HG03460 (cell line): ENCODE measurements at regions not wholly inside any gene's neighbourhood (a gene's known extent, or its start where the extent isn't known, plus 50 kb on each side); places are given as distances from the start of the nearest gene placed in this dataset.

ENCODE experiments used
- ATAC-seq: cut with Tn5 transposase; IDR thresholded peaks from one replicate; pipeline ENCODE4 v1.9.1; 2021; ENCODE audit not compliant: unreplicated experiment

DNA sequence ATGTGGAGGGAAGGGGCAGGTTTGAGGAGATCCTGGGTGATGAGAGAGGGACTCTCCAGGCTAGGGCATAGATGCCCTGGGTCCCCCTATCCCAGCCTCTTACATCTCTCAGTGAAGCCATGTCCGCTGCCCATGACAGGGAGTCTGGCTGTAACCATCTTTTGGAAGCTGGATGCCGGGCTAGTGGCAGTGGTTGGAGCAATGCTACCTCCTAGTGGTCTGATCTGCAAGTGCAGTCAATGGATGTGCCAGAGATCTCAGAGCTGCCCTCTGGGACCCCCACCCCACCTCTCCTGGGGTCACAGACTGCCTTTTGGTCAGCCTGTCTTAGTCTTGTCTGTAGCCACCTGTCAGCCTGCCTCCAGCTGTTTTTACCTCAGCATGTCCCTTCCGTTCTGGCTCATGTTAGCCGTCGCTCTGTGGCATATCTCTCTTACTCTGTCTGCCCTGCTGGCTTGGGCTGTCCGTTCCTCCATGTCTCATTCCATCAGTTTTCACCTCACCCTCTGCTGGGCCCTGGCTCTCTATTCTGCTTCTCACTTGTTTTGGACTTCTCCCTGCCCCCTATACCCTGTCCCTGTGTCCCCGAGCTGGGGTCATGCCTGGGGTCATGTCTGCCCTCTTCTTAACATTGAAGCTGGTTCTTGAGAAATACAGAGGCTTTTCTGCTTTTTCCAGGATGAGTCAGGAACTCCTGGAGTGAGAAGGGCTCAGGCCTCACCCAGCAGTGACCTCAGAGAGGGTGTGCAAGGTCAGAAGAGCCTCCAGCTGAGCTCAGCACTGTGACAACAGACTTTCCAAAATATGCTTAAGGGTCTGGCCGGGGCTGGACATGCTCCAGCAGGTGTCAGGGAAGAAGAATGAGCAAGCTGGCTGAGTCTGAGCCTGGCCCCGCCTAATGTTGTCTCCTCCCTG lies 52.0 kb upstream of the THY1 start:
- ATAC-seq = no peak

DNA sequence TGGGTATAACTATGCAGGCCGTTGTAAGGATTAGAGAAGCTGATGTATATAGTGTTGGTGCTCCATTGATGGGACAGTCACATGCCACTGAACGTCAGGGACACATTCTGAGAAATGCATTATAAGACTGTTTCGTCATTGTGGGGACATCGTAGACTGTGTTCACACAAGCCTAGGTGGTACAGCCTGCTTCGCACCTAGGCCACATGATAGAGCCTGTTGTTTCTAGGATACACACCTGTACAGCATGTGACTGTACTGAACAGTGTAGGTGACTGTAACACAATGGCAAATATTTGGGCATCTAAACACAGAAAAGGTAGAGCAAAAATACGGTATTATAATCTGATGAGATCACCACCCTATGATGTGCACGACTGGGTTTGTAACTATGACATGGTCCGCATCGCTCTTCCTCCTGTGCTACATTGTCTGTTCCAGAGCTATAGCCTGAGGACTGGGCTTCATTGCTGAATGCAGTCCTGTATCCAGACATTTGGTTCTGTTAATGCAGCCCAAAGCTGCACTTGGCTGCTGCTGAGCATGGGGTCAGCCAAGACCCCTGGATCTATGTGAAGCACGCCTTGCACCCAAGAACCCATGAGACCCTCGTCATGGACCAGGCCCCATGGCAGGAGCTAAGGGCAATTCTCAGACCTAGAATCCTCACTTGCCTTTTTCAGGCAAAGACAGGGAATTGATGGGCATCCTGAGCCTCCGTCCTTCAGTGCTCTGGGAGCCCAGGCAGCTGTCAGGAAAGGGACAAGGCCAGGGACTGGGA lies 51.1 kb upstream of the THY1 start:
- ATAC-seq = no peak

DNA sequence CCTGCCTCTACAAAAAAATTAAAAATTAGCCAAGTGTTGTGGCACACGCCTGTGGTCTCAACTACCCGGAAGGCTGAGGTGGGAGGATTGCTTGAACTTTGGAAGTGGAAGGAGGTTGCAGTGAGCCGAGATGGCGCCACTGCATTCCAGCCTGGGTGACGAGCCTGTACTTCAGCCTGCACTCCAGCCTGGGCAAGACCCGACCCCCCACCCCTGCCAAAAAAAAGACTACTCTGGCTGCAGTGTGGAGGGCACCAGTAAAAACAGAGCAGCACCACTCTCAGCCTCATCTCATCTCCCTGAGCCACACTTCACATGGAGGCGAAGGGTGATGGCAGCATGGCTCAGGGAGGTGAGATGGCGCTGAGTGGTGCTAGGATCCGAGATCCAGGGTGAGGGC lies 50.3 kb upstream of the THY1 start:
- ATAC-seq = no peak

DNA sequence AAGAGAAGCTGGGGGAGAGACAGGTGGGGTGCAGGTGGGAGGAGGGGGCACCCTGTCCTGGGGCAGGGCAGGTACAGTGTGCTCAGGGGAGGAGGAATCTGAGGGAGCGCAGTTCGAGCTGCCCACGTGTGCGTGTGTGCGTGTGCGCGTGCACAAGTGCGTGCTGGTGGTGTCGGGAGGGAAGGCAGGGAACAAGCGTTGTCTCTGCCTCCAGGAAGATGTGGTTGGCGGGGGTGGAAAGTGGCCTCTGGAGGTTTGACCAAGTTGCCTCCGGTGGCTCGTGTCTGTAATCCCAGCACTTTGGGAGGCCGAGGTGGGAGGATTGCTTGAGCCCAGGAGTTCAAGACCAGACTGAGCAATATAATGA lies 49.9 kb upstream of the THY1 start:
- no peak for ATAC-seq
